ENCODE measurements at regions not wholly inside any gene's neighbourhood (a gene's known extent, or its start where the extent isn't known, plus 50 kb on each side); places are given as distances from the start of the nearest gene placed in this dataset.

DNA sequence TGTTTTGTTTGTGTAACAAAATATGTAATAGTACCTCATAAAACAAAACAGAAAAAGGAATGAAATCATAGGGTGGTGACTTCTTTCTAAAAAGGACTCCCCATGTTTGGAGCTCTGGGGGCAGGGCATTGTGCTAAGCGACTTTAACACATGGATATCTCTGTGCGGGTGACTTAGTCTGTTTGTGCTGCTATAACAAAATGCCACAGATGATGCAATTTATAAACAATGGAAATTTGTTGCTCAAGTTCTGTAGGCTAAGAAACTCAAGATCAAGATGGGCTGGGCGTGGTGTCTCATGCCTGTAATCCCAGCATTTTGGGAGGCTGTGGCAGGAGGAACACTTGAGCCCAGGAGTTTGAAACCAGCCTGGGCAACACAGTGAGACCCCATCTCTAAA is 85.4 kb upstream of the SIM2 start:
- TF ChIP-seq POLR2A (IDR thresholded peaks at IDR 0.05) = no peak
- TF ChIP-seq, protein P1, sequence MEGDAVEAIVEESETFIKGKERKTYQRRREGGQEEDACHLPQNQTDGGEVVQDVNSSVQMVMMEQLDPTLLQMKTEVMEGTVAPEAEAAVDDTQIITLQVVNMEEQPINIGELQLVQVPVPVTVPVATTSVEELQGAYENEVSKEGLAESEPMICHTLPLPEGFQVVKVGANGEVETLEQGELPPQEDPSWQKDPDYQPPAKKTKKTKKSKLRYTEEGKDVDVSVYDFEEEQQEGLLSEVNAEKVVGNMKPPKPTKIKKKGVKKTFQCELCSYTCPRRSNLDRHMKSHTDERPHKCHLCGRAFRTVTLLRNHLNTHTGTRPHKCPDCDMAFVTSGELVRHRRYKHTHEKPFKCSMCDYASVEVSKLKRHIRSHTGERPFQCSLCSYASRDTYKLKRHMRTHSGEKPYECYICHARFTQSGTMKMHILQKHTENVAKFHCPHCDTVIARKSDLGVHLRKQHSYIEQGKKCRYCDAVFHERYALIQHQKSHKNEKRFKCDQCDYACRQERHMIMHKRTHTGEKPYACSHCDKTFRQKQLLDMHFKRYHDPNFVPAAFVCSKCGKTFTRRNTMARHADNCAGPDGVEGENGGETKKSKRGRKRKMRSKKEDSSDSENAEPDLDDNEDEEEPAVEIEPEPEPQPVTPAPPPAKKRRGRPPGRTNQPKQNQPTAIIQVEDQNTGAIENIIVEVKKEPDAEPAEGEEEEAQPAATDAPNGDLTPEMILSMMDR (IDR thresholded peaks at IDR 0.05) = no peak
